ENCODE measurements at regions not wholly inside any gene's neighbourhood (a gene's known extent, or its start where the extent isn't known, plus 50 kb on each side); places are given as distances from the start of the nearest gene placed in this dataset.

DNA sequence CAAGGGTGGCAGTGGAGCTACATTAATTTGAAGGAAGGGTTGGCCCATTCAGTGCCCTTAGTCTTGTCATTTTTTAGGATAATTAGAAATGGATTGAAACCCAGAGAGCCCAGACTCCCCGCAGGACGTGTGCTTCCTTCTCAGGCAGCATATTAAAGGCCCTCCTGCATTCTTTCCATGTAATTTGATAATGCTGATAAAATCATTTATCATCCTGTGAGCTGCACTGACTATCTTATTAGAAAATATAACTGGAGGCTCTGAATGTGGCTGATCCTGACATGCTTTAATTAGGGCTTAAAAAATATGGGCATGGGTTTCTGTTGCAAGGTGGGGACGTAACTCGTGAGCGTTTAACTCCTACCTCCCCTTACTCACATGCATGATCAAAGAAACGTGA lies 148.1 kb downstream of the ACKR3 start:
- no peak for DNase-seq (ENCODE audit: low spot score)

DNA sequence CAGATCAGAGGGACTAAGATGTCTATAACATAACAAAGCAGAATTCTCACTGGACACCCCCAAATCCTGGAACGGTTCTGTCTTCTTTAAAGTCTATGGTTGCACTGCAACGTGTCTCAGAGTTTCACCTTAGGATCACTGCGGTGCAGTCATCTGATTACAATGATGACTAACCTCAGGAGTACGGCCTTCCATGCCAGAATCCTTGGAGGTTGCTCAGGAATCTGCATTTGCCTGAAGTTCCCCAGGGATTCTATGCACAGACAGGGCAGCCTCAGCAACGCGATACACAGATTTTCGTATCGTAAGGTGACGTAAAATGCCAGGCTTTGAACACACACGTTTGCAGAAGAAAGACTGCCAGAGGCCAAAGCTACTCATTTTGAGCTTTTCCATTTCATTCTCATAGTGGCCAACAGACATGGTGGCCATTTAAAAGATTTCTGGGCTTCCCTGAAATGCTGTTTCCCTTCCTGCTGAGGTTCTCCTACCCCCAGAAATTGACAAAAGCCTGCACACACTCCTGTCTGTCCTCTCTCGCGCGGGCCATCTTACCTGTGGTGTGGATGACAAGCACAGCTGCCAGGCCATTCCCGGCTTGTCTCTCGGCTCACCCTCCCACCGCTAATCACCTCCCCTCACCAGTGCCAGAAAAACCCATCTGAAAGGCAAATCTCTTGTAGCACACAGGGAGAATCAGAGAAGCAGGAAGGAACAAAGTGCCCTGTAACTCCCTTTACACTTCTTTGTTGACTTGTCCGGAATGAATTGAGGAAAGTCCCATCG lies 148.8 kb downstream of the ACKR3 start:
- no peak for DNase-seq (ENCODE audit: low spot score)

DNA sequence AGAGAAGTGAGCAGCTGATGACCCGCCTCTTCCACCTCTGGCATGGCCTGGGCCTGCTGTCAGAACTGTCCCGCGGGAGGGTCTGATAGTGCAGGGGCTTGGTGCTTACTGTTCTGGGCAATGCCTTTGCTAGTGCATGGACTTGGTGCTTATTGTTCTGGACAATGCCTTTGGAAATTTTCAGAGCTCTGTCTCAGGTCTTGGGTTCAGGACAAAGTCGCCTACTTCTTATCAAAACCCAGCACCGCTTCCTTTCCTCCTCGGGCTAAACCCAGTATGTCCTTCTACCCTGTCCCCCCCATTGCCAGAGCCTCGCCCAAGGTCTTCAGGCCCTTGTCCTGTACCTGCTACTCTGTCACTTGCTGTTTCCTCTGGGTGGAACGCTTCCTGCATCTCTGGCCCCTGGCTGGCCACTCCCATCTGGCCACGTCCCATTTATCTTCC lies 149.6 kb downstream of the ACKR3 start:
- DNase-seq (ENCODE audit: low spot score): no peak

DNA sequence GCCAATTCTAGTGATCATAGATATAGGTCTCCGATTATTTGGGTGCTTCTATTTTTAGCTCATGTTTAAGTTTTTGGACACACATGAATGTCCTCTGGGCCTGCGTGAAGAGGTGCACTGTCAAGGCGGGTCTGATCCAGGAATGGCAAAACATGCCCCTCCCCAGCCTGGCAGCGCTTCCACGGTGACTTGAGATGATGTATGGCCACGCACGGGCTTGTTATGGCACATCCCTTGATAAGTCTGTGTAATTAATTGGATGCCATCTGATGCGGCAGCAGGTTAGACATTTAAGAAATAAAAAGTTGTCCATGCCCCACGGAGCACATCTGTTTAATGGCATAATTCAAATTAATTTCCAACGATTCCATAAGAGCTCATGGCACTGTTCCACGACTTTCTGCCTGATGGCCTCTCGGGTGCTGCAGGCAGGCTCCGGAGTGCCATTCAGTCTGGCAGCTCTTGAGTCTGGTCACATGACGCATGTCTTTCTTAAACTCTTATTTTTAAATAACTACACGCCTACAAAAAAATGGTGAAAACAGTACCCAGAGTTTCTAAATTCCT lies 151.4 kb downstream of the ACKR3 start:
- no peak for DNase-seq (ENCODE audit: low spot score)

DNA sequence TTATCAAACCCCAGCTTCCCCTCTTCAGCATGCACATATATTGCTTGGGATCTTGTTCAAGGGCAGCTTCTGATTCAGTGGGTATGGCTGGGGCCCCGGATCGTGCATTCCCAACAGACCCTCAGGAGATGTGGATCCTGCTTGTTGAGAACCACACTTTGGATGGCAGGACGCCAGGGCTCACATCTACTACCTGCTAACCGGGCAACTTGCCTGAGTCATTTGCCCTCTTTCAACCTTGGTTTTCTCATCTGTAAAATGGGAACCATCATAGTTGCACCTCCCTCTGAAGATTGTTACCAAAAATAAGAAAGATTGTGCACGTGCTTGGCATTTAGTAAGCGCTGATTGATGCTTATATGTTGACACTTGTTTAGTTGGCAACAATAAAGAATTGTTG lies 154.6 kb downstream of the ACKR3 start:
- DNase-seq (ENCODE audit: low spot score): no peak

GRCh38 chr2:236726701-236727450 lies 157.3 kb downstream of the ACKR3 start:
- DNase-seq (ENCODE audit: low spot score): no peak

- no peak for DNase-seq (ENCODE audit: low spot score)
Observed at GRCh38 chr2:236728916-236729670, 159.5 kb downstream of the ACKR3 start.

GRCh38 chr2:236730393-236730792 lies 160.8 kb downstream of the ACKR3 start:
- DNase-seq (ENCODE audit: low spot score): no peak

DNA sequence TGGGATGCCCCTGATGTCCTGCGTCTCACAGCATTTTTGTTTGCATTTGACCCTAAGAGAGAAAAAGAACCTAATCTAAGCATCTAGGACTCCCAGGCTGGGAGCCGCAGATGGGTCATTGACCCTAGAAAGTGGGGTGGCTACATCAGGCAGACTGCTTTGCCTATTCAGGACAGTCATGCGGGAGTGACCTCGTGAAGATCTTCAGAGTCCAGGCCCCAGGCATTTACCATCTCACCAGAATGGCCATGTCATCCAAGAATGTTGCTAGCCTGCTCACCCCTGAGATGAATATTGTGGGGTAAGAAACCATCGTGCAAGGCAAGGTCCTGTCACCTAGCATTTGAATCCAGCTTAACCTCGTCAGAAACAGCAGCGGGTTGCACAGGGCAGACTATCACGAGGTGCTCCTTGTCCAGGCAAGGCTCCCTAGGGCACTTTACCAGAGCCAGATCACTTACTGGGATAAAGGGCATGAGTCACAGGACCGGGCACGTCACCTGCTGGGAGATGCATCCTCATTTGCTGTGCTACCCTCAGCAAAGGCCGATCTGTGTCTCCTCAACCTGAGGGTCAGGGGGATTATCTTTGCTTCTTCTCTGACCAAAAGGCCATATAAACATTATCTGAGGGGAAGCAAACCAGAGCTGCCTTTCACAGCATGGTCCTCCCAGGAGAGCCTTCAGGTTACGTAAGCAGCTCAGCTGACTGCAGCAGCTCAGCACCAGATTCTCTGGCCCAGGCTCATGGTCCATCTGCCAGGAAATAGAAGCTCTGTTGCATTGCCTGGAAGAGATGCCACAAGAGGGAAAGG lies 162.3 kb downstream of the ACKR3 start:
- DNase-seq (ENCODE audit: low spot score): no peak

DNA sequence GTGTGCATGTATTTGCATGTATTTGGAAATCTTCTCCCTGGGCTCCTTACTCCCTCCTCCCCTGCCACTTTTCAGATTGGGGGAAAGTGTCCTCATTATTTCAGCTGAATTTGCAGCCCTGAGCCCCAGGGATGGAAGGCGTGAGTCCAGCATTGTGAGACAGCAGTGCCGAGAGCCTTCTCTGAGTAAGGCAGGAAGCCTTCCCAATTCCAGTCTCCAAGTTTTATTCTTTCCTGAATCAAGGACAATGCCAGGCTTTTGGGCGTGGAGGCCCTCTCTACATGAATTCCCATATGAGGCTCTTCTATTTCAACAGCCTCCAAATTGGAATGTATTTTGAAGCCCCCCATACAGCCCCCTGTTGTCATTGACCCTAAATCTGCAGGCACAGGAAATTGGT lies 163.5 kb downstream of the ACKR3 start:
- no peak for DNase-seq (ENCODE audit: low spot score)

- DNase-seq (ENCODE audit: low spot score): no peak
Observed at GRCh38 chr2:236735825-236736238, 166.2 kb downstream of the ACKR3 start.

DNA sequence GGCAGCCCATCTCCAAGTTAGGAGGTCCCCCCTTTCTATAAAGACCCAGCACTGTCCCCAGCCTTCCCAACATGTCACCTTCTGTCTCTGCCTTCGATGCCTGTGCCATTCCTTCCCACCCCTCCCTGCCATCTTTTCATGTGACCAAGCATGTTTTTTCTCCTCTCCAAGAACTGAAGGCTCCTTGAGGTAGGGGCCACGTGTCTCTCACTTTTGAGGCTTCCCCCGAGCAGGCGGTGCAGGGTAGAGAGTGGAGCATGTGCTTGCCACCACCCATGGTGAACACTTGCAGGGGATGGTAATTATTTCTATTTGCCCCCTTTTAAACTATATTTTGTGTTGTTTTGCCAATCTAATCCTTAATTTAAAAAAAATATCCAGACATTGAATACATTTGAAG lies 168.4 kb downstream of the ACKR3 start:
- no peak for DNase-seq (ENCODE audit: low spot score)

DNA sequence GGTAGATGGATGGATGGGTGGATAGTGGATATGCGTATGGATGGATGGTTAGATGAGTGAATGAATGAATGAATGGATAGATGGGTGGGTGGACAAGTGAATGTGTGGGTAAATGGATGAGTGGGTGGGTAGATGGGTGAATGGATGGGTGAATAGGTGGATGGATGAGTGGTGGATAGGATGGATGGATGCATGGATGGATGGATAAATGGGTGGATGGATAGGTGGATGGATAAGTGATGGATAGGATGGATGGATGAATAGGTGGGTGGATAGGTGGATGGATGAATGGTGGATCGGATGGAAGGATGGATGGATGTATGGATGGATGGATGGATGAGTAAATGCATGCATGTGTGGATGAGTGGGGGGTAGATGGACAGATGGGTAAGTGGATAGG lies 169.3 kb downstream of the ACKR3 start:
- no peak for DNase-seq (ENCODE audit: low spot score)

DNA sequence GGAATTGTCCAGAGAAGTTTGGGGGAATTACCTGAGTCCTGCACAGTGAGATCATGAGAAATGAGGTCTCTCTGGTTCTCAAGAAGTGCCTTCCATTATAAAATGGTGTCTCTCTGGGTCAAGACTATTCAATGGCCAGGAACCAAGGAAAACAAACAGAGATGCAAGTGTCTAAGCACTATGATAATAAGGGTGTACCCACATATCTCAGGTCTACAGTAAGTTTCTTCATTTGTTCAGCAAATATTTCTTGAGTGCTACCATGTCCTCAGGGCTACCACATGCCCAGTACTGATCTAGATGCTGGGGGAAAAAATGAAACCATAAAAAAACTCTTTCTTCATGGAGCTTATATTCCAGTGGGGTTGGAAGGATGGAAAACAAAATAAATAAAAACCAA lies 170.0 kb downstream of the ACKR3 start:
- DNase-seq (ENCODE audit: low spot score): no peak

- no peak for DNase-seq (ENCODE audit: low spot score)
Observed at GRCh38 chr2:236740506-236740905, 170.9 kb downstream of the ACKR3 start.

DNA sequence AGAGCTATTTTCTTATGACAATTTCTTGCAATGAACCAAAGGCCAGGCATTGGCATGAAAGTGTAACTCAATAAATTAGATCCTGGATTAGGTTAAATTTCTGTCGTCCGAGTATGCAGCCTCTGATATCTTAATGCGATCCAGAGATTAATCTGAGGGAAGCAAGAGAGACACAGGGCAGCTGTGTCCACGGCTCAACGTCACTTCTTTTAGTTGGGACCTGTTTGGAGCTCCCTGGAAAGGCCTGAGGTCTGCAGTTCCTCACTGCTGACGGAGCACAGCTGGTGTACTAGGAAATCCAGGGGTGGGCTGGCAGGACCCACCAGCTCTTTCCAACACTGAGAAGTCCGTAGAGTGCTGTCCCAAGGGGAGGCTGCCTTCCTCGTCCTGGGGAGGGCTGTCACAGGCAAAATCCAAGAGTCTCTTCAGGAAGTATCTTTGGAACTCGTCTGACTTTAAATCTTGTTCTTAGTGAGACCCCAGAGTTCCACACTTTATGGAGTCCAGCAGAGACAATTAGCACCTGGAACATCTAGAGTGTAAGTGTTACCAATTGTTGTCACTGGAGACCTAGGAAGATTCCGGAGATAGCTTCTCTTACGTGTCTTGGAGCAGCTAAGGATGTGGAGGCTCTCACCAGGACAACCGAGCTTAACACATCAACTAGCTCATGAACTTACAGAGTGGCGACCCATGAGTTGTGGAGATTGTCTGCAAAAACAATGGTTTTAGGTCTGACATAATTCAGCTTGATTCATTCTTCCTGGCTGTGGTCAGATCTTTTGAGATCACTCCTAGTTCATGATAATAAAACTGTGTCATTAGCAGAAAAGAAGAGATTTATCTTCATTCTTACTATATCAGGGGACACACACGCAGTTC lies 173.7 kb downstream of the ACKR3 start:
- no peak for DNase-seq (ENCODE audit: low spot score)

DNA sequence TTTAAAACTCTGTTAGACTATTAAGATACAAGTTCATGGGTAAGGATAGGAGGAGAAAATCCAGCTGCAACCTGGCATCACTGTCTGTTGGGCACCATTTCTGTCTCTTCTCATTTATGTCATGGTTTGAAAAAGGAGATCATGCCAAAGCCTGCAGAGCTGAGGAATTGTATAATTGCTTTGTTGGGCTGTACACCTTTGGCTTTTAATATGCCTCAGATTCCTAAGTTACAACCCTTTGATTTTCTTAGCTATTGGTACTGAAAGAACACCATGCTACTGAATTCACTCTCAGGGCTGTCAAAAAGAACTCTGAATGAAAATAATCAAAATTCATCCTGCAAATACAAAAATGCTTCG lies 174.3 kb downstream of the ACKR3 start:
- no peak for DNase-seq (ENCODE audit: low spot score)

- no peak for DNase-seq (ENCODE audit: low spot score)
Observed at GRCh38 chr2:236744281-236744705, 174.7 kb downstream of the ACKR3 start.

- no peak for DNase-seq (ENCODE audit: low spot score)
Observed at GRCh38 chr2:236744716-236745115, 175.1 kb downstream of the ACKR3 start.

DNA sequence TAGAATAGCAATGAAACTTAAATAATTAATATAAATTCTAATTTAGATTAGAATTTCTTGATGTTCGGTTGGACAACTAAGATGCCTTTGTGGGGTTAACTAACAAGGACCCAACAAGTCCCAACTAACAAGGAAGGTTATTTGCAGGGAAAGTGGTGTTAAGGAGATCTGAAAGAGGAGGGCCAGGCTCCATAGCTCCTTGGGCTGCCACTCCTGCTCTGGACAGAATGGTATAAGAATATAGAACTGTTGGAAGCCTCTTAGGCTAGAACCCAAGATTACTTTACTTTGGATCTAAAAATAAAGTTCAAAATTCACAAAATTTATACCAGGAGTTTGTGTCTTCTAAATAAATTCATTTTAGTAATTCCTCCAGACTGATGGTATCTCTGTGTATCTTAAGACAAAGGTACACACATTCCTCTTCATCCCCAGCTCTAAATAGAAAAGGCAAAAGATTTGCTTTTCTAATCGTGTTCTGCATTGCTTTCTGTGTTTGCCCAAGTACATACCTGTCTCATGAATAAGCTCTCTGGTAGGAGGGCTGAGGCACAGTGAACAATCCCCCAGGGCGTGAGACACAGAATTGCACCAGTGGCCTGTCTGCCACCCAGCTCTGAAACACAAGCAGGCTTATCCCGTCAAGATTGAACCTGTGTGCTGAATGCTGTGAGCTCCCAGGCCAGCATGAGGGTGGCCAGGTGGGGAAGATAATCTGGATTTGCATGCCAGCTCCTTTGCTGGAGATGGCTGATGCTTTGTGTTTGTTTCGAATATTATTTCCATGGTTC lies 176.0 kb downstream of the ACKR3 start:
- DNase-seq (ENCODE audit: low spot score): peak; percentile 43

All from iPS-NIHi11 (cell line).